ENCODE measurements at regions not wholly inside any gene's neighbourhood (a gene's known extent, or its start where the extent isn't known, plus 50 kb on each side); places are given as distances from the start of the nearest gene placed in this dataset.
A peak's percentile ranks its signal among the peaks of the same experiment; 100 is the strongest.

GRCh38 chr1:39124282-39124681, 80.2 kb upstream of the MACF1 start:
- no peak overlapping the region for H3K27ac Mint-ChIP-seq
- peaks cover 4% of the 10 kb centered on the region for H3K36me3 Mint-ChIP-seq
- no peaks in the 10 kb centered on the region for H3K4me1 Mint-ChIP-seq
- H3K27me3 Mint-ChIP-seq: no peaks in the 10 kb centered on the region
- no peaks in the 10 kb centered on the region for H3K9me3 Mint-ChIP-seq
- no peak overlapping the region for H3K4me3 Mint-ChIP-seq

- no peak overlapping the region for H3K27ac Mint-ChIP-seq
- H3K9me3 Mint-ChIP-seq: no peaks in the 10 kb centered on the region
These were observed 77.0 kb upstream of the MACF1 start for GRCh38 chr1:39127513-39127912.

GRCh38 chr1:39128126-39128525, 76.4 kb upstream of the MACF1 start:
- H3K4me3 Mint-ChIP-seq: no peak overlapping the region
- no peaks in the 10 kb centered on the region for H3K9me3 Mint-ChIP-seq
- H3K27ac Mint-ChIP-seq: no peak overlapping the region
- H3K27me3 Mint-ChIP-seq: no peaks in the 10 kb centered on the region
- peaks cover 9% of the 10 kb centered on the region for H3K4me1 Mint-ChIP-seq
- peaks cover 2% of the 10 kb centered on the region for H3K36me3 Mint-ChIP-seq

More at GRCh38 chr1:39127513-39127912, 77.0 kb upstream of the MACF1 start:
- H3K27me3 Mint-ChIP-seq: no peaks in the 10 kb centered on the region
- H3K36me3 Mint-ChIP-seq: peaks cover 4% of the 10 kb centered on the region
- H3K4me3 Mint-ChIP-seq: no peak overlapping the region
- H3K4me1 Mint-ChIP-seq: peaks cover 9% of the 10 kb centered on the region

- H3K4me3 Mint-ChIP-seq: no peak overlapping the region
- no peak overlapping the region for H3K27ac Mint-ChIP-seq
- H3K27me3 Mint-ChIP-seq: no peaks in the 10 kb centered on the region
- no peaks in the 10 kb centered on the region for H3K9me3 Mint-ChIP-seq
- H3K36me3 Mint-ChIP-seq: peaks cover 2% of the 10 kb centered on the region
- H3K4me1 Mint-ChIP-seq: peaks cover 9% of the 10 kb centered on the region
These were observed 75.5 kb upstream of the MACF1 start for GRCh38 chr1:39128959-39129358.

GRCh38 chr1:39129514-39129913, 75.0 kb upstream of the MACF1 start:
- no peak overlapping the region for H3K27ac Mint-ChIP-seq

GRCh38 chr1:39130325-39130724, 74.2 kb upstream of the MACF1 start:
- peaks cover 9% of the 10 kb centered on the region for H3K4me1 Mint-ChIP-seq
- no peak overlapping the region for H3K4me3 Mint-ChIP-seq
- no peak overlapping the region for H3K27ac Mint-ChIP-seq
- no peaks in the 10 kb centered on the region for H3K9me3 Mint-ChIP-seq
- H3K36me3 Mint-ChIP-seq: no peaks in the 10 kb centered on the region
- no peaks in the 10 kb centered on the region for H3K27me3 Mint-ChIP-seq

More at GRCh38 chr1:39129514-39129913, 75.0 kb upstream of the MACF1 start:
- peaks cover 2% of the 10 kb centered on the region for H3K36me3 Mint-ChIP-seq
- no peaks in the 10 kb centered on the region for H3K27me3 Mint-ChIP-seq
- H3K4me3 Mint-ChIP-seq: no peak overlapping the region
- no peaks in the 10 kb centered on the region for H3K9me3 Mint-ChIP-seq
- H3K4me1 Mint-ChIP-seq: peaks cover 9% of the 10 kb centered on the region

- H3K27ac Mint-ChIP-seq: no peak overlapping the region
- H3K27me3 Mint-ChIP-seq: no peaks in the 10 kb centered on the region
- H3K4me3 Mint-ChIP-seq: no peak overlapping the region
These were observed 72.6 kb upstream of the MACF1 start for GRCh38 chr1:39131940-39132339.

GRCh38 chr1:39132505-39133339, 71.8 kb upstream of the MACF1 start:
- no peaks in the 10 kb centered on the region for H3K9me3 Mint-ChIP-seq
- peaks cover 9% of the 10 kb centered on the region for H3K4me1 Mint-ChIP-seq
- no peak overlapping the region for H3K4me3 Mint-ChIP-seq
- H3K27me3 Mint-ChIP-seq: no peaks in the 10 kb centered on the region
- H3K27ac Mint-ChIP-seq: no peak overlapping the region
- no peaks in the 10 kb centered on the region for H3K36me3 Mint-ChIP-seq

More at GRCh38 chr1:39131940-39132339, 72.6 kb upstream of the MACF1 start:
- Mint-ChIP-seq H3K9me3 (no peaks in the 10 kb centered on the region), H3K36me3 (no peaks in the 10 kb centered on the region), H3K4me1 (peaks cover 9% of the 10 kb centered on the region)

- Mint-ChIP-seq H3K4me1 (peaks cover 9% of the 10 kb centered on the region), H3K27me3 (no peaks in the 10 kb centered on the region), H3K36me3 (no peaks in the 10 kb centered on the region), H3K9me3 (no peaks in the 10 kb centered on the region), H3K4me3 (no peak overlapping the region), H3K27ac (peak overlapping the region; percentile 17)
These were observed 71.2 kb upstream of the MACF1 start for GRCh38 chr1:39133340-39133684.

- Mint-ChIP-seq H3K4me1 (peaks cover 5% of the 10 kb centered on the region), H3K36me3 (no peaks in the 10 kb centered on the region), H3K27me3 (no peaks in the 10 kb centered on the region), H3K4me3 (no peak overlapping the region), H3K27ac (no peak overlapping the region), H3K9me3 (no peaks in the 10 kb centered on the region)
These were observed 69.6 kb upstream of the MACF1 start for GRCh38 chr1:39134768-39135333.

- Mint-ChIP-seq H3K27ac (no peak overlapping the region), H3K36me3 (no peaks in the 10 kb centered on the region), H3K27me3 (no peaks in the 10 kb centered on the region), H3K4me1 (no peaks in the 10 kb centered on the region), H3K9me3 (no peaks in the 10 kb centered on the region), H3K4me3 (no peak overlapping the region)
These were observed 67.9 kb upstream of the MACF1 start for GRCh38 chr1:39136638-39137037.

- no peaks in the 10 kb centered on the region for H3K4me1 Mint-ChIP-seq
- H3K4me3 Mint-ChIP-seq: no peak overlapping the region
- no peaks in the 10 kb centered on the region for H3K9me3 Mint-ChIP-seq
- H3K27ac Mint-ChIP-seq: no peak overlapping the region
- H3K27me3 Mint-ChIP-seq: no peaks in the 10 kb centered on the region
- H3K36me3 Mint-ChIP-seq: no peaks in the 10 kb centered on the region
These were observed 64.7 kb upstream of the MACF1 start for GRCh38 chr1:39139723-39140360.

GRCh38 chr1:39141925-39142324, 62.6 kb upstream of the MACF1 start:
- Mint-ChIP-seq H3K4me1 (no peaks in the 10 kb centered on the region), H3K4me3 (no peak overlapping the region), H3K27ac (no peak overlapping the region), H3K36me3 (no peaks in the 10 kb centered on the region), H3K9me3 (no peaks in the 10 kb centered on the region), H3K27me3 (peaks cover 2% of the 10 kb centered on the region)

GRCh38 chr1:39142401-39143060, 62.0 kb upstream of the MACF1 start:
- H3K27ac Mint-ChIP-seq: no peak overlapping the region
- H3K4me1 Mint-ChIP-seq: no peaks in the 10 kb centered on the region
- H3K9me3 Mint-ChIP-seq: no peaks in the 10 kb centered on the region
- H3K36me3 Mint-ChIP-seq: no peaks in the 10 kb centered on the region
- no peak overlapping the region for H3K4me3 Mint-ChIP-seq
- H3K27me3 Mint-ChIP-seq: peaks cover 2% of the 10 kb centered on the region

GRCh38 chr1:39144924-39145323, 59.6 kb upstream of the MACF1 start:
- H3K36me3 Mint-ChIP-seq: no peaks in the 10 kb centered on the region
- H3K4me3 Mint-ChIP-seq: no peak overlapping the region
- no peak overlapping the region for H3K27ac Mint-ChIP-seq
- H3K27me3 Mint-ChIP-seq: peaks cover 2% of the 10 kb centered on the region
- H3K9me3 Mint-ChIP-seq: no peaks in the 10 kb centered on the region
- no peaks in the 10 kb centered on the region for H3K4me1 Mint-ChIP-seq
